OCI-LY1 (cell line): ENCODE measurements at regions not wholly inside any gene's neighbourhood (a gene's known extent, or its start where the extent isn't known, plus 50 kb on each side); places are given as distances from the start of the nearest gene placed in this dataset.

Experiments used
- H2AFZ ChIP-seq: fragments of 200-600 bp; sonication (generic), shearing (Covaris generic); 2 replicates; pipeline ENCODE4 v1.6.0; 2014; ENCODE audit warnings: antibody characterized with exemption, mild to moderate bottlenecking, low read length
- H3F3A ChIP-seq: fragments of 200-600 bp; sonication (generic), shearing (Covaris generic); 2 replicates; pipeline ENCODE4 v1.6.0; 2014; ENCODE audit warnings: mild to moderate bottlenecking, antibody characterized with exemption, low read length, moderate library complexity; ENCODE audit not compliant: insufficient read depth
- H3K27ac ChIP-seq: fragments of 200-600 bp; sonication (generic); 2 replicates; pipeline ENCODE4 v1.5.1; 2014; ENCODE audit warnings: low read length, mixed run types, mild to moderate bottlenecking, low read depth; ENCODE audit not compliant: poor library complexity, severe bottlenecking
- H3K27me3 ChIP-seq: fragments of 200-600 bp; sonication (generic); 2 replicates; pipeline ENCODE4 v1.6.0; 2014; ENCODE audit warnings: antibody characterized with exemption, mild to moderate bottlenecking, low read length, moderate library complexity; ENCODE audit not compliant: insufficient read depth
- H3K36me3 ChIP-seq: fragments of 200-600 bp; sonication (generic); 2 replicates; pipeline ENCODE4 v1.6.1; 2014; ENCODE audit warnings: mild to moderate bottlenecking, antibody characterized with exemption, low read length, moderate library complexity, mixed read lengths; ENCODE audit not compliant: insufficient read depth
- H3K4me1 ChIP-seq: fragments of 200-600 bp; sonication (generic); 2 replicates; pipeline ENCODE4 v1.5.1; 2014; ENCODE audit warnings: mild to moderate bottlenecking, low read length, moderate library complexity; ENCODE audit not compliant: insufficient read depth, severe bottlenecking
- H3K4me2 ChIP-seq: fragments of 200-600 bp; sonication (generic), shearing (Covaris generic); 2 replicates; pipeline ENCODE4 v1.6.1; 2014; ENCODE audit warnings: low read length
- H3K4me3 ChIP-seq: fragments of 200-600 bp; sonication (generic); 2 replicates; pipeline ENCODE4 v1.5.1; 2014; ENCODE audit warnings: low read length, low read depth, mild to moderate bottlenecking, mixed read lengths; ENCODE audit not compliant: poor library complexity, severe bottlenecking
- H3K79me2 ChIP-seq: fragments of 200-600 bp; shearing (Covaris generic); 2 replicates; pipeline ENCODE4 v1.6.1; 2016; ENCODE audit warnings: mixed run types, low read length, mixed read lengths; ENCODE audit not compliant: insufficient read depth
- H3K9ac ChIP-seq: fragments of 200-600 bp; sonication (generic), shearing (Covaris generic); 2 replicates; pipeline ENCODE4 v1.6.1; 2014; ENCODE audit warnings: mild to moderate bottlenecking, low read length, mixed read lengths
- H3K9me2 ChIP-seq: fragments of 200-600 bp; sonication (generic), shearing (Covaris generic); 2 replicates; pipeline ENCODE4 v1.6.1; 2014; ENCODE audit warnings: low read depth, mild to moderate bottlenecking, low read length, mixed read lengths
- H3K9me3 ChIP-seq: fragments of 200-600 bp; shearing (Covaris generic); 2 replicates; pipeline ENCODE4 v1.6.1; 2014; ENCODE audit warnings: low read length, mixed read lengths
- H4K20me1 ChIP-seq: fragments of 200-600 bp; sonication (generic), shearing (Covaris generic); 2 replicates; pipeline ENCODE4 v1.6.0; 2016; ENCODE audit warnings: mild to moderate bottlenecking, low read length; ENCODE audit not compliant: insufficient read depth
- CTCF ChIP-seq: fragments of 200-600 bp; sonication (generic), shearing (Covaris generic); IDR thresholded peaks from 2 replicates; pipeline ENCODE4 v1.5.1; 2017; ENCODE audit warnings: mild to moderate bottlenecking, antibody characterized with exemption, low read length, moderate library complexity, mixed read lengths
- EZH2 ChIP-seq: fragments of 200-600 bp; sonication (generic), shearing (Covaris generic); IDR thresholded peaks from 2 replicates; pipeline ENCODE4 v1.8.0; 2017; ENCODE audit warnings: borderline replicate concordance, mixed run types, mild to moderate bottlenecking, antibody characterized with exemption, low read length, moderate library complexity, mixed read lengths

GRCh38 chr5:67366276-67366675, 169.7 kb upstream of the CD180 start:
- H3K36me3 ChIP-seq: no peaks in the 10 kb centered on the region
- H3K4me3 ChIP-seq: no peak overlapping the region
- H3K4me2 ChIP-seq: no peak overlapping the region
- no peaks in the 10 kb centered on the region for H3K9me3 ChIP-seq
- no peak overlapping the region for H3K9ac ChIP-seq
- H2AFZ ChIP-seq: no peak overlapping the region
- no peaks in the 10 kb centered on the region for H3K79me2 ChIP-seq
- no peak for TF ChIP-seq EZH2
- no peak for TF ChIP-seq CTCF
- H4K20me1 ChIP-seq: no peaks in the 10 kb centered on the region
- no peaks in the 10 kb centered on the region for H3K9me2 ChIP-seq
- H3F3A ChIP-seq: no peaks in the 10 kb centered on the region
- no peak overlapping the region for H3K27ac ChIP-seq
- no peaks in the 10 kb centered on the region for H3K27me3 ChIP-seq
- no peaks in the 10 kb centered on the region for H3K4me1 ChIP-seq

GRCh38 chr5:67364381-67364970, 167.9 kb upstream of the CD180 start:
- Histone ChIP-seq H3K4me2 (no peak overlapping the region), H3K9me3 (no peaks in the 10 kb centered on the region), H3K36me3 (no peaks in the 10 kb centered on the region), H2AFZ (no peak overlapping the region), H3K9ac (no peak overlapping the region), H3F3A (no peaks in the 10 kb centered on the region), H3K4me1 (no peaks in the 10 kb centered on the region), H3K79me2 (no peaks in the 10 kb centered on the region), H3K27me3 (no peaks in the 10 kb centered on the region), H3K9me2 (no peaks in the 10 kb centered on the region), H4K20me1 (no peaks in the 10 kb centered on the region), H3K4me3 (no peak overlapping the region), H3K27ac (no peak overlapping the region)
- TF ChIP-seq CTCF (no peak), EZH2 (no peak)

GRCh38 chr5:67363963-67364362, 167.4 kb upstream of the CD180 start:
- Histone ChIP-seq H3K9ac (no peak overlapping the region), H3K4me2 (no peak overlapping the region), H3K79me2 (no peaks in the 10 kb centered on the region), H3K4me1 (no peaks in the 10 kb centered on the region), H3K4me3 (no peak overlapping the region), H3K9me2 (no peaks in the 10 kb centered on the region), H3K9me3 (no peaks in the 10 kb centered on the region), H3K27ac (no peak overlapping the region), H4K20me1 (no peaks in the 10 kb centered on the region), H3F3A (no peaks in the 10 kb centered on the region), H3K27me3 (no peaks in the 10 kb centered on the region), H3K36me3 (no peaks in the 10 kb centered on the region), H2AFZ (no peak overlapping the region)
- TF ChIP-seq CTCF (no peak), EZH2 (no peak)
